Right atrium auricular region (tissue), 2 donors: ENCODE measurements at regions not wholly inside any gene's neighbourhood (a gene's known extent, or its start where the extent isn't known, plus 50 kb on each side); places are given as distances from the start of the nearest gene placed in this dataset.

ENCODE experiments used
- DNase-seq: peaks from one replicate; pipeline ENCODE4 v3.0.0-alpha.2; 2019; ENCODE audit warnings: low spot score
- H3K27ac ChIP-seq, 2 donors: fragments of 200-600 bp; sonication (generic); 1 replicate in 1 of 2; 2 replicates in 1 of 2; pipeline ENCODE4 v1.5.1; 2016 to 2019
- H3K27me3 ChIP-seq, 2 donors: fragments of 200-600 bp; sonication (generic); one replicate each; pipeline versions ENCODE4 v1.5.1 to v1.6.0; 2017 to 2019
- H3K36me3 ChIP-seq: fragments of 200-600 bp; sonication (generic); one replicate; pipeline ENCODE4 v1.5.1; 2016
- H3K4me1 ChIP-seq, 2 donors: fragments of 200-600 bp; sonication (generic); one replicate each; pipeline versions ENCODE4 v1.5.1 to v1.6.0; 2017 to 2019
- H3K4me3 ChIP-seq, 2 donors: fragments of 200-600 bp; sonication (generic); 1 replicate in 1 of 2; 2 replicates in 1 of 2; pipeline ENCODE4 v1.5.1; 2017 to 2019; ENCODE audit warnings: mild to moderate bottlenecking in 1 of 2, moderate library complexity in 1 of 2
- H3K9me3 ChIP-seq, 2 donors: fragments of 200-600 bp; sonication (generic); one replicate each; pipeline ENCODE4 v1.5.1; 2019
- TF ChIP-seq, protein P1 (sequence below), 2 donors: fragments of 200-600 bp; sonication (generic); IDR thresholded peaks; one replicate each; pipeline ENCODE4 v1.5.1; 2019; ENCODE audit warnings: antibody characterized with exemption in 2 of 2

GRCh38 chr15:98421419-98422129 is 226.8 kb upstream of the IGF1R start:
- H3K27me3 ChIP-seq = peaks cover 8 to 10% of the 10 kb centered on the region in 2 donors

DNA sequence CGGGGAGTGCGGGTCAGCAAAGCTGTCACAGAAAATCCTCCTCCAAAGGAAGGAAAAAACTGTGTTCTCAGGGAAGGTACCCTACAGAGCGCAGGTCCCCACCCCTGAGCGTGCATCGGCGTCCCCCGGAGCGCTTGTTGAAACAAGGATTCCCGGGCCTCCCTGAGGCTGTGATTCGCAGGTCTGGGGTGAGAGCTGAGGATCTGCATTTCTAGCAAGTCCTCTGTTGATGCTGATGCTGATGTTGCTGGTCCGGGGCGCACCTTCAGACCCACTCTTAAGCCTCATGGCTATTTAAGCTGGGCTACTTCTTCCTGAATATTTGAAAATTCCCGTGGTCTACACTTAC is 226.2 kb upstream of the IGF1R start:
- H3K4me3 ChIP-seq = no peak overlapping the region

More at GRCh38 chr15:98421419-98422129, 226.8 kb upstream of the IGF1R start:
- H3K9me3 ChIP-seq = no peaks in the 10 kb centered on the region
- H3K36me3 ChIP-seq = no peaks in the 10 kb centered on the region
- no peak overlapping the region for H3K27ac ChIP-seq
- H3K4me3 ChIP-seq = peak overlapping the region in 1 of 2 donors; percentile 33
- DNase-seq = peak; percentile 76
- TF ChIP-seq, protein P1, sequence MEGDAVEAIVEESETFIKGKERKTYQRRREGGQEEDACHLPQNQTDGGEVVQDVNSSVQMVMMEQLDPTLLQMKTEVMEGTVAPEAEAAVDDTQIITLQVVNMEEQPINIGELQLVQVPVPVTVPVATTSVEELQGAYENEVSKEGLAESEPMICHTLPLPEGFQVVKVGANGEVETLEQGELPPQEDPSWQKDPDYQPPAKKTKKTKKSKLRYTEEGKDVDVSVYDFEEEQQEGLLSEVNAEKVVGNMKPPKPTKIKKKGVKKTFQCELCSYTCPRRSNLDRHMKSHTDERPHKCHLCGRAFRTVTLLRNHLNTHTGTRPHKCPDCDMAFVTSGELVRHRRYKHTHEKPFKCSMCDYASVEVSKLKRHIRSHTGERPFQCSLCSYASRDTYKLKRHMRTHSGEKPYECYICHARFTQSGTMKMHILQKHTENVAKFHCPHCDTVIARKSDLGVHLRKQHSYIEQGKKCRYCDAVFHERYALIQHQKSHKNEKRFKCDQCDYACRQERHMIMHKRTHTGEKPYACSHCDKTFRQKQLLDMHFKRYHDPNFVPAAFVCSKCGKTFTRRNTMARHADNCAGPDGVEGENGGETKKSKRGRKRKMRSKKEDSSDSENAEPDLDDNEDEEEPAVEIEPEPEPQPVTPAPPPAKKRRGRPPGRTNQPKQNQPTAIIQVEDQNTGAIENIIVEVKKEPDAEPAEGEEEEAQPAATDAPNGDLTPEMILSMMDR (IDR thresholded peaks at IDR 0.05) = peak; percentile 98 to 100
- H3K4me1 ChIP-seq = peaks cover 0 to 13% of the 10 kb centered on the region in 2 donors

DNA sequence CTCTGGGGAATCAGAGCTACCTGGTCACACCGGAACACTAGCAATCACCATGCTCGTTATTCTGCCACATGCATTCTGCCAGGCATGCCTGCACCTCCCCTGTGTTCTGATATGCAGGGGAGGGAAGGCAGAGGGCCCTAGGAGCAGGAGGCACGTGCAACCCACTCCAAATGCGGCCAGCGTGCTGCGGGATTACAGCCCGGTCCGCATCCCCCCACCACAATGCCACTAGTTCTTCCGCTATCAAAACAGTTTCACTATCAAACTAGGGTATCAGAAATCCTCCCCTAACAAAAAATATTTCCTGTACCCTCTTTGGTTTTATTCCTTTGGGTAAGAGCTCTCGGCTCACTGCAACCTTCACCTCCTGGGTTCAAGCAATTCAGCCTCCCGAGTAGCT is 223.2 kb upstream of the IGF1R start:
- TF ChIP-seq, protein P1 (IDR thresholded peaks at IDR 0.05) = no peak
- DNase-seq = no peak
- no peak overlapping the region for H3K4me3 ChIP-seq
- no peak overlapping the region for H3K27ac ChIP-seq
- no peaks in the 10 kb centered on the region for H3K36me3 ChIP-seq
- no peaks in the 10 kb centered on the region for H3K9me3 ChIP-seq
- peaks cover 0 to 22% of the 10 kb centered on the region in 2 donors for H3K4me1 ChIP-seq
- peaks cover 8 to 10% of the 10 kb centered on the region in 2 donors for H3K27me3 ChIP-seq

More for the DNA sequence above, 226.2 kb upstream of the IGF1R start:
- no peak for DNase-seq
- no peak overlapping the region for H3K27ac ChIP-seq
- peaks cover 8 to 10% of the 10 kb centered on the region in 2 donors for H3K27me3 ChIP-seq
- TF ChIP-seq, protein P1 (IDR thresholded peaks at IDR 0.05) = no peak
- no peaks in the 10 kb centered on the region for H3K36me3 ChIP-seq
- H3K9me3 ChIP-seq = no peaks in the 10 kb centered on the region
- H3K4me1 ChIP-seq = peaks cover 0 to 13% of the 10 kb centered on the region in 2 donors

- DNase-seq = no peak
- H3K9me3 ChIP-seq = no peaks in the 10 kb centered on the region
- TF ChIP-seq, protein P1 (IDR thresholded peaks at IDR 0.05) = no peak
- H3K27ac ChIP-seq = no peak overlapping the region
- no peaks in the 10 kb centered on the region for H3K36me3 ChIP-seq
- peaks cover 0 to 6% of the 10 kb centered on the region in 2 donors for H3K27me3 ChIP-seq
- H3K4me3 ChIP-seq = no peak overlapping the region
- peaks cover 0 to 9% of the 10 kb centered on the region in 2 donors for H3K4me1 ChIP-seq
Observed at GRCh38 chr15:98427321-98427720, 221.0 kb upstream of the IGF1R start.

GRCh38 chr15:98428253-98428989 is 219.9 kb upstream of the IGF1R start:
- H3K27ac ChIP-seq = peak overlapping the region in 1 of 2 donors; percentile 49

More at GRCh38 chr15:98428253-98428989, 219.9 kb upstream of the IGF1R start:
- H3K4me1 ChIP-seq = peaks cover 0 to 9% of the 10 kb centered on the region in 2 donors
- peak; percentile 77 for DNase-seq
- H3K36me3 ChIP-seq = no peaks in the 10 kb centered on the region
- peak overlapping the region; percentile 23 to 39 for H3K4me3 ChIP-seq
- TF ChIP-seq, protein P1 (IDR thresholded peaks at IDR 0.05) = peak; percentile 80 to 94
- H3K27me3 ChIP-seq = no peaks in the 10 kb centered on the region
- H3K9me3 ChIP-seq = no peaks in the 10 kb centered on the region
